Suprapubic skin (tissue), 4 donors: ENCODE measurements at regions not wholly inside any gene's neighbourhood (a gene's known extent, or its start where the extent isn't known, plus 50 kb on each side); places are given as distances from the start of the nearest gene placed in this dataset.

Experiments
- DNase-seq, 2 donors: peaks; one replicate each; pipeline ENCODE4 v3.0.0-alpha.2; 2019; ENCODE audit warnings: low spot score in 2 of 2
- H3K27ac ChIP-seq: fragments of 200-600 bp; sonication (generic); one replicate; pipeline ENCODE4 v1.5.1; 2019
- H3K27me3 ChIP-seq: fragments of 200-600 bp; sonication (generic); one replicate; pipeline ENCODE4 v1.5.1; 2019
- H3K36me3 ChIP-seq: fragments of 200-600 bp; sonication (generic); one replicate; pipeline ENCODE4 v1.5.1; 2019
- H3K4me1 ChIP-seq: fragments of 200-600 bp; sonication (generic); one replicate; pipeline ENCODE4 v1.5.1; 2019
- H3K4me3 ChIP-seq: fragments of 200-600 bp; sonication (generic); one replicate; pipeline ENCODE4 v1.5.1; 2019; ENCODE audit warnings: mild to moderate bottlenecking
- H3K9me3 ChIP-seq: fragments of 200-600 bp; sonication (generic); one replicate; pipeline ENCODE4 v1.5.1; 2019
- CTCF ChIP-seq, 2 donors: fragments of 200-600 bp in 1 of 2; fragments of 450-650 bp in 1 of 2; sonication (generic) in 1 of 2; IDR thresholded peaks; one replicate each; pipeline ENCODE4 v1.5.1; 2016 to 2019; ENCODE audit warnings: antibody characterized with exemption in 2 of 2, mild to moderate bottlenecking in 1 of 2, moderate library complexity in 1 of 2
- EP300 ChIP-seq: sonication (generic); formaldehyde crosslinking; IDR thresholded peaks from one replicate; pipeline ENCODE4 v1.6.1; 2017; ENCODE audit warnings: antibody characterized with exemption
- POLR2A ChIP-seq, 2 donors: fragments of 450-650 bp; IDR thresholded peaks; one replicate each; pipeline ENCODE4 v1.6.1; 2017; ENCODE audit warnings: antibody characterized with exemption in 2 of 2, mild to moderate bottlenecking in 2 of 2, moderate library complexity in 2 of 2
- POLR2AphosphoS5 ChIP-seq, 3 donors: sonication (generic); formaldehyde crosslinking; IDR thresholded peaks; one replicate each; pipeline ENCODE4 v1.6.1; 2017; ENCODE audit warnings: antibody characterized with exemption in 3 of 3
- WGBS: methylation state at CpG from one replicate; pipeline ENCODE4 v1.1.5; 2018; 5-methylcytosine and 5-hydroxymethylcytosine counted together

- WGBS, result 90% methylated on average over 5 of the region's 5 CpGs
- H3K27me3 ChIP-seq, result no peaks in the 10 kb centered on the region
- no peaks in the 10 kb centered on the region for H3K9me3 ChIP-seq
- TF ChIP-seq EP300, result no peak
- TF ChIP-seq POLR2AphosphoS5 (IDR thresholded peaks at IDR 0.05), result no peak
- TF ChIP-seq CTCF (IDR thresholded peaks at IDR 0.05), result no peak
- TF ChIP-seq POLR2A (IDR thresholded peaks at IDR 0.05), result no peak
- H3K4me1 ChIP-seq, result no peaks in the 10 kb centered on the region
- DNase-seq, result no peak
- H3K36me3 ChIP-seq, result no peaks in the 10 kb centered on the region
- no peak overlapping the region for H3K4me3 ChIP-seq
- H3K27ac ChIP-seq, result no peak overlapping the region
Measured at GRCh38 chr10:71023704-71024283, 135.4 kb upstream of the PCBD1 start.

DNA sequence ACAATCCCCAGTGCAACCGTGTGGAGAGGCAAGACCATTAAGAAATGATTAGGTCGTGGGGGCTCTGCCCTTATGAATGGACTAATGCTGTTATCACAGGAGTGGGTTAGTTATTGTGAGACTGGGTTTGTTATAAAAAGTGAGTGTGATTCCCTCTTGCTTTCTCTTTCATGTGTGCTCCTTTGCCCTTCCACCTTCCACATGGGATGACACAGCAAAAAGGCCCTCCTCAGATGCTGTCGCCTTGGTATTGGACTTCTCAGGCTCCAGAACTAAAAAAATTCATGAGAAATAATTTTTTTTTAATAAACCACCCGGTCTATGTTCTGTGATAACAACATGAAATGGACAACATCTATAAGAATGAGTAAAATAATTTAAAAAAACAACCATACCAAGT is 136.1 kb upstream of the PCBD1 start:
- H3K9me3 ChIP-seq, result no peaks in the 10 kb centered on the region
- TF ChIP-seq EP300 (no peak), POLR2AphosphoS5 (IDR thresholded peaks at IDR 0.05) (no peak), POLR2A (IDR thresholded peaks at IDR 0.05) (no peak), CTCF (IDR thresholded peaks at IDR 0.05) (no peak)
- no peak overlapping the region for H3K4me3 ChIP-seq
- 69% methylated on average over 4 of the region's 4 CpGs for WGBS
- no peaks in the 10 kb centered on the region for H3K4me1 ChIP-seq
- no peak overlapping the region for H3K27ac ChIP-seq
- no peaks in the 10 kb centered on the region for H3K36me3 ChIP-seq
- DNase-seq, result no peak
- H3K27me3 ChIP-seq, result peaks cover 2% of the 10 kb centered on the region

GRCh38 chr10:71025535-71025934 is 137.2 kb upstream of the PCBD1 start:
- Histone ChIP-seq H3K36me3 (no peaks in the 10 kb centered on the region), H3K27me3 (peaks cover 5% of the 10 kb centered on the region)
- TF ChIP-seq CTCF (IDR thresholded peaks at IDR 0.05), result no peak
- TF ChIP-seq POLR2AphosphoS5 (IDR thresholded peaks at IDR 0.05), result no peak
- no peak for TF ChIP-seq EP300
- no peak for TF ChIP-seq POLR2A (IDR thresholded peaks at IDR 0.05)

DNA sequence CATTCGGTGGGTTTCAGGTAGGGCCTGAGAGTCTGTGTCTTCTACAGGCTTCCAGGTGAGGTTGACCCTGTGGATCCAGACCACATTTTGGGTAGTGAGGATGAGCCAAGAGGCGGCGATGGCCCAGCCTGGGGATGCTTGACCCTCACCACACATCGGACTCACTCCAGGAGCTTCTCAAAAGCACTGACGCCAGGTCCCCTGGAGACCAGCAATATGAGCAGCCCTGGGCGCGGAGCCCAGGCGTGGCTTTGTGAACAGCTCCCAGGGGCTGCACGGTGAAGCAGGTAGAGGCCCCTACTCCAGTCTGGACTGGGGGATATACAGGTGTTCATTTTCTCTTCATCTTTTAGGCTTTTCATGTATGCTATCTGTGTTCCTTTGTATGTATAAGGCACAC is 139.7 kb upstream of the PCBD1 start:
- H3K4me3 ChIP-seq, result no peak overlapping the region
- DNase-seq, result no peak
- WGBS, result 89% methylated on average over 7 of the region's 9 CpGs
- H3K27me3 ChIP-seq, result peaks cover 5% of the 10 kb centered on the region
- H3K36me3 ChIP-seq, result no peaks in the 10 kb centered on the region
- H3K9me3 ChIP-seq, result no peaks in the 10 kb centered on the region
- TF ChIP-seq EP300 (no peak), CTCF (IDR thresholded peaks at IDR 0.05) (no peak), POLR2AphosphoS5 (IDR thresholded peaks at IDR 0.05) (no peak), POLR2A (IDR thresholded peaks at IDR 0.05) (no peak)
- no peak overlapping the region for H3K27ac ChIP-seq
- no peaks in the 10 kb centered on the region for H3K4me1 ChIP-seq

More at GRCh38 chr10:71025535-71025934, 137.2 kb upstream of the PCBD1 start:
- Histone ChIP-seq H3K27ac (no peak overlapping the region), H3K9me3 (no peaks in the 10 kb centered on the region), H3K4me3 (no peak overlapping the region), H3K4me1 (no peaks in the 10 kb centered on the region)
- DNase-seq, result no peak
- WGBS, result 64% methylated on average over 4 of the region's 4 CpGs

GRCh38 chr10:71029411-71029892 is 141.1 kb upstream of the PCBD1 start:
- no peaks in the 10 kb centered on the region for H3K9me3 ChIP-seq
- WGBS, result 72% methylated on average over 5 of the region's 9 CpGs
- H3K36me3 ChIP-seq, result no peaks in the 10 kb centered on the region
- H3K27me3 ChIP-seq, result peaks cover 12% of the 10 kb centered on the region
- no peak for DNase-seq
- H3K27ac ChIP-seq, result no peak overlapping the region
- no peaks in the 10 kb centered on the region for H3K4me1 ChIP-seq
- H3K4me3 ChIP-seq, result no peak overlapping the region
- TF ChIP-seq POLR2A (IDR thresholded peaks at IDR 0.05), result no peak
- TF ChIP-seq CTCF (IDR thresholded peaks at IDR 0.05), result no peak
- no peak for TF ChIP-seq POLR2AphosphoS5 (IDR thresholded peaks at IDR 0.05)
- TF ChIP-seq EP300, result no peak
